K562 (cell line): ENCODE measurements at regions not wholly inside any gene's neighbourhood (a gene's known extent, or its start where the extent isn't known, plus 50 kb on each side); places are given as distances from the start of the nearest gene placed in this dataset.

Experiments
- ATAC-seq: fragments of 200-7000 bp; cut with Tn5 transposase; 3 replicates; pipeline ENCODE4 v1.9.1; 2020; ENCODE audit warnings: moderate library complexity
- BruUV-seq: library from RNA; stranded (reverse); fragments of 400-500 nt; replicated peaks from 2 replicates; lab custom pipeline; 2021; lab: Mats Ljungman, UMichigan
- CTCF ChIA-PET: fragments of 300-600 bp; formaldehyde crosslinking; extraction: SDS; loops from one replicate; lab custom pipeline; 2021; ENCODE audit warnings: low intra/inter-chr PET ratio; lab: Yijun Ruan, JAX
- POLR2A ChIA-PET: fragments of 300-600, 350-650 bp; sonication (Branson Sonifier 250); formaldehyde crosslinking; extraction: SDS; loops from one replicate; lab custom pipeline; 2021; ENCODE audit warnings: antibody characterized with exemption, inconsistent platforms; lab: Yijun Ruan, JAX
- DNase-seq, 4 experiments: peaks; one replicate each; pipeline versions ENCODE4 v3.0.0 to v3.0.0-alpha.2; 2011 to 2018; ENCODE audit warnings: low spot score in 3 of 4, mixed read lengths in 3 of 4; ENCODE audit errors: extremely low read depth in 1 of 4
- FAIRE-seq: peaks from 2 replicates; lab custom pipeline; 2011; peaks lifted over from hg19 to GRCh38; lab: Jason Lieb, UNC
- H2AFZ ChIP-seq: 2 replicates; pipeline ENCODE4 v1.6.0; 2011; ENCODE audit warnings: low read depth, low read length, control low read depth, inconsistent platforms
- H3K27ac ChIP-seq: fragments of 200-600 bp; 3 replicates; pipeline ENCODE4 v1.8.0; 2011; ENCODE audit warnings: low read depth, mild to moderate bottlenecking, control low read depth, inconsistent platforms, low read length, moderate library complexity, mixed read lengths; ENCODE audit errors: extremely low read depth
- H3K27me3 ChIP-seq, 2 experiments: fragments of 300-600 bp in 1 of 2; 2 replicates in 1 of 2; 3 replicates in 1 of 2; pipeline versions ENCODE4 v1.6.0 to v1.8.0; 2011; ENCODE audit warnings: inconsistent platforms in 2 of 2, low read length in 2 of 2, mild to moderate bottlenecking in 1 of 2, mixed read lengths in 1 of 2, moderate library complexity in 1 of 2; ENCODE audit not compliant: control insufficient read depth in 2 of 2, insufficient read depth in 2 of 2
- H3K36me3 ChIP-seq: fragments of 300-600 bp; 3 replicates; pipeline ENCODE4 v1.8.0; 2011; ENCODE audit warnings: mild to moderate bottlenecking, low read length, inconsistent platforms; ENCODE audit not compliant: control insufficient read depth, insufficient read depth
- H3K4me1 ChIP-seq, 2 experiments: fragments of 200-600 bp in 1 of 2; replicated peaks in 1 of 2; 2 replicates in 1 of 2; 3 replicates in 1 of 2; pipeline versions ENCODE4 v1.5.1 to v1.8.0; 2011; ENCODE audit warnings: inconsistent platforms in 2 of 2, low read length in 2 of 2, mild to moderate bottlenecking in 1 of 2, mixed read lengths in 1 of 2, moderate library complexity in 1 of 2; ENCODE audit not compliant: control insufficient read depth in 2 of 2, insufficient read depth in 2 of 2
- H3K4me2 ChIP-seq: 2 replicates; pipeline ENCODE4 v1.6.1; 2011; ENCODE audit warnings: low read length, control low read depth, inconsistent platforms, mixed read lengths; ENCODE audit not compliant: insufficient read depth
- H3K4me3 ChIP-seq: fragments of 200-600 bp; sonication (generic), shearing (Covaris generic); 2 replicates; pipeline ENCODE4 v1.5.1; 2016; ENCODE audit warnings: control low read depth, inconsistent platforms
- H3K79me2 ChIP-seq: fragments of 200-600 bp; 3 replicates; pipeline ENCODE4 v1.8.0; 2011; ENCODE audit warnings: low read length, inconsistent platforms; ENCODE audit not compliant: control insufficient read depth, insufficient read depth
- H3K9ac ChIP-seq, 2 experiments: 2 replicates each; pipeline versions ENCODE4 v1.6.0 to v1.6.1; 2011; ENCODE audit warnings: low read depth in 2 of 2, low read length in 2 of 2, control low read depth in 1 of 2, inconsistent platforms in 1 of 2, mild to moderate bottlenecking in 1 of 2, mixed read lengths in 1 of 2; ENCODE audit not compliant: insufficient read depth in 1 of 2
- H3K9me1 ChIP-seq: one replicate; pipeline ENCODE4 v1.6.0; 2011; ENCODE audit warnings: inconsistent platforms, mild to moderate bottlenecking, low read length, moderate library complexity; ENCODE audit not compliant: control insufficient read depth, insufficient read depth
- H3K9me3 ChIP-seq: replicated peaks from 2 replicates; pipeline ENCODE4 v1.5.1; 2011; ENCODE audit warnings: low read depth, low read length, inconsistent platforms; ENCODE audit not compliant: control insufficient read depth, insufficient read depth
- H4K20me1 ChIP-seq: replicated peaks from 2 replicates; pipeline ENCODE4 v1.6.1; 2011; ENCODE audit warnings: low read length, inconsistent platforms, mixed read lengths; ENCODE audit not compliant: control insufficient read depth, insufficient read depth
- BRCA1 ChIP-seq, 2 experiments: fragments of 450-650 bp in 1 of 2; sonication (generic) in 1 of 2; formaldehyde crosslinking in 1 of 2; IDR thresholded peaks; 2 replicates each; pipeline versions ENCODE4 v1.5.0 to v1.6.1; 2017 to 2020; ENCODE audit warnings: mild to moderate bottlenecking in 1 of 2, missing genetic modification reagents in 1 of 2
- C11orf30 ChIP-seq: fragments of 450-650 bp; IDR thresholded peaks from 2 replicates; pipeline ENCODE4 v1.6.1; 2016; ENCODE audit warnings: low read depth, mild to moderate bottlenecking
- CREM ChIP-seq: IDR thresholded peaks from 2 replicates; pipeline ENCODE4 v1.6.1; 2014; ENCODE audit warnings: antibody characterized with exemption, low read depth
- JUN ChIP-seq, 2 experiments: sonication (generic) in 1 of 2; formaldehyde crosslinking in 1 of 2; IDR thresholded peaks; 2 replicates each; pipeline versions ENCODE4 v1.6.1 to v1.8.0; 2012 to 2022; ENCODE audit warnings: borderline replicate concordance in 2 of 2, mild to moderate bottlenecking in 2 of 2, improper control_type of control experiment in 1 of 2, low read depth in 1 of 2, low read length in 1 of 2, missing genetic modification reagents in 1 of 2
- MAFF ChIP-seq: IDR thresholded peaks from 2 replicates; pipeline ENCODE4 v1.6.1; 2012; ENCODE audit warnings: low read length, improper control_type of control experiment
- MAFG ChIP-seq: fragments of 450-650 bp; conservative IDR thresholded peaks from 2 replicates; pipeline ENCODE4 v1.6.1; 2016; ENCODE audit warnings: missing genetic modification characterization, missing compliant biosample characterization
- MAFK ChIP-seq: IDR thresholded peaks from 2 replicates; pipeline ENCODE4 v1.6.1; 2011; ENCODE audit warnings: low read length, improper control_type of control experiment
- ZBED1 ChIP-seq: IDR thresholded peaks from 2 replicates; pipeline ENCODE4 v1.6.1; 2014
- ZKSCAN3 ChIP-seq: fragments of 250-450 bp; sonication (Bioruptor Pico); IDR thresholded peaks from 2 replicates; pipeline ENCODE4 v1.4.0; 2020
- ZNF316 ChIP-seq: fragments of 450-650 bp; IDR thresholded peaks from 2 replicates; pipeline ENCODE4 v1.6.1; 2016
- WGBS: fragments of 100-300 bp; shearing (Covaris generic); methylation state at CpG from one replicate; pipeline ENCODE4 v1.1.6; 2016; ENCODE audit warnings: low coverage, mixed read lengths; ENCODE audit not compliant: insufficient coverage; ENCODE audit errors: missing lambda C conversion rate; 5-methylcytosine and 5-hydroxymethylcytosine counted together
- in situ Hi-C: fragments of 300-500 bp; cut with MboI; formaldehyde crosslinking; loops from 4 replicates; pipeline ENCODE4 v1.15.0; 2018; ENCODE audit warnings: inconsistent platforms, mixed read lengths
- intact Hi-C: fragments of 100-400 bp; cut with micrococcal nuclease; formaldehyde crosslinking; loops from 2 replicates; pipeline ENCODE4 v1.14.2; 2022

GRCh38 chr10:21069278-21069677, 172.2 kb upstream of the NEBL start (continued):
- TF ChIP-seq ZKSCAN3 (CRISPR knock-in tag) (no peak), BRCA1 (IDR thresholded peaks at IDR 0.05) (no peak), BRCA1 (CRISPR knock-in tag; IDR thresholded peaks at IDR 0.05) (no peak)
- TF ChIP-seq, all 486 proteins: peak for 0

- ChIA-PET CTCF (no interaction called here), POLR2A (interaction anchor here (1.1 to 1.2 kb wide), 2 partner anchors 11 to 12 kb away, joined by 3 read pairs; no protein-coding TSS in a partner anchor)
- Histone ChIP-seq H3K4me3 (no peak overlapping the region), H2AFZ (no peak overlapping the region), H3K79me2 (no peaks in the 10 kb centered on the region), H3K4me2 (no peak overlapping the region), H4K20me1 (no peaks in the 10 kb centered on the region), H3K9me1 (no peaks in the 10 kb centered on the region), H3K36me3 (no peaks in the 10 kb centered on the region), H3K9ac (no peak overlapping the region), H3K27me3 (0 out of 5 replicates have a peak, but pooled peaks cover 0 to 5% of the 10 kb centered on the region in 2 experiments), H3K9me3 (no peaks in the 10 kb centered on the region), H3K27ac (no peak overlapping the region), H3K4me1 (no peaks in the 10 kb centered on the region; a peak in 1 of 5 replicates)
- in situ Hi-C loops: loop anchor here (25.0 kb wide), 1 partner anchor 894 kb away; no protein-coding TSS in a partner anchor
- peak; percentile 86 for TF ChIP-seq C11orf30
- no peak for TF ChIP-seq JUN (IDR thresholded peaks at IDR 0.05; ENCODE audit: borderline replicate concordance, low read depth, low read length)
- no peak for TF ChIP-seq JUN (CRISPR knock-in tag; IDR thresholded peaks at IDR 0.05; ENCODE audit: borderline replicate concordance)
- peak; percentile 82 for TF ChIP-seq MAFF
- TF ChIP-seq MAFK: peak; percentile 89
- peak; percentile 91 for TF ChIP-seq ZNF316
- no peak for TF ChIP-seq CREM
- TF ChIP-seq ZBED1: no peak
- peak; percentile 83 for TF ChIP-seq MAFG
- DNase-seq (no peak), ATAC-seq (no peak), FAIRE-seq (no peak)
- no TSS peak for BruUV-seq
- 7% methylated on average over 2 of the region's 3 CpGs for WGBS
- intact Hi-C loops: no loop called here
Measured at GRCh38 chr10:21068026-21068656, 171.0 kb upstream of the NEBL start.
